ENCODE measurements at regions not wholly inside any gene's neighbourhood (a gene's known extent, or its start where the extent isn't known, plus 50 kb on each side); places are given as distances from the start of the nearest gene placed in this dataset.

DNA sequence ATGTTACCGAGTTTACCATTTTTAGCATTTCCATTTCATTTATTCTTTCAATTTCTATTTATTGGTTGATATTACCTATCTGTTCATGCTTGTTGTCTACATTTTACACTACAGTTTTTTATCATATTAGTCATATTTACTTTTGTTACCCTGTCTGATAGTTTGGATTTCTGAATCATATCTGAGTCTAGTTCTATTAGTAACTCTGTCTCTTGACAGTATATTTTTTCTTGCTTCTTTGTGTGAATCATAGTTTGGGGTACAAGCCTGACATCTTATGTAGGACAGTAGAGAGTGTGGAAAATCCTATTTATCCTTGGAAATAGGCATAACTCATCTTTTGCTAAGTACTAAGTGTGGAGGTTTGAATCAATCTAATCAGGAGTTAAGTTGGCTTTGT, 263.9 kb upstream of the SESN3 start:
- DNase-seq (ENCODE audit: low read depth, low spot score), result no peak
- TF ChIP-seq POLR2AphosphoS5 (IDR thresholded peaks at IDR 0.05; ENCODE audit: low read depth, low read length) (no peak), SIN3A (IDR thresholded peaks at IDR 0.05; ENCODE audit: borderline replicate concordance, insufficient read depth, low read depth, low read length) (no peak)
- ChIA-PET CTCF (no interaction called here), POLR2A (no interaction called here)
- Histone ChIP-seq H3K9me3 (ENCODE audit: control insufficient read depth, insufficient read depth, low read depth, low read length) (peaks cover 2% of the 10 kb centered on the region; the same call in 1 of the 2 replicates), H3K27ac (ENCODE audit: low read length) (no peak overlapping the region), H3K4me3 (ENCODE audit: low read depth in 2 of 2, low read length in 2 of 2) (no peak overlapping the region), H3K36me3 (ENCODE audit: control insufficient read depth, insufficient read depth, low read length) (no peaks in the 10 kb centered on the region), H3K4me1 (ENCODE audit: control insufficient read depth, insufficient read depth, low read length) (no peaks in the 10 kb centered on the region), H3K27me3 (ENCODE audit: control insufficient read depth, insufficient read depth, low read length) (no peaks in the 10 kb centered on the region)
- intact Hi-C loops (cut with micrococcal nuclease; ENCODE audit: unreplicated experiment) (no loop called here), in situ Hi-C loops (cut with HindIII; ENCODE audit: low pct_unique_long_range_greater_than_20kb, low sequenced_read_pairs) (no loop called here)
- BruUV-seq (replicated peaks), result no TSS peak
- ATAC-seq, result no peak

DNA sequence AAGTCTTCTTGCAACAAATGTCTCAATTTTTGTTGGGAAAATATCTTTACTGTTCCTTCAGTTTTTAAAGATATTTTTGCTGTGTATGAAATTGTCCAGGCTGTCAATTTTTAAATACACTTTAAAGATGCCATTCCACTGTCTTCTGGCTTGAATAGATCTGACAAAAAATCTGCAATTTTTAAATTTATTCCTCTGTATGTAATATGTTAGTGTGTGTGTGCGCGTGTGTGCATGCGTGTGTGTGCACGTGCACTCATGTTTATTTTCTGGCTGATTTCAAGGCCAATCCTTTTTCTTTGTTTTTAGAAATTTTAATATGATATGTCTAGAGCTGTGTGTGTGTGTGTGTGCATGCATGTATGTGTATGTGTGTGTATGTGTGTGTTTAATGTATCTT, 263.2 kb upstream of the SESN3 start:
- TF ChIP-seq SIN3A (IDR thresholded peaks at IDR 0.05; ENCODE audit: borderline replicate concordance, insufficient read depth, low read depth, low read length) (no peak), TCF7L2 (IDR thresholded peaks at IDR 0.05; ENCODE audit: low read depth, low read length) (no peak), POLR2AphosphoS5 (IDR thresholded peaks at IDR 0.05; ENCODE audit: low read depth, low read length) (no peak)
- TF ChIP-seq, protein P1, sequence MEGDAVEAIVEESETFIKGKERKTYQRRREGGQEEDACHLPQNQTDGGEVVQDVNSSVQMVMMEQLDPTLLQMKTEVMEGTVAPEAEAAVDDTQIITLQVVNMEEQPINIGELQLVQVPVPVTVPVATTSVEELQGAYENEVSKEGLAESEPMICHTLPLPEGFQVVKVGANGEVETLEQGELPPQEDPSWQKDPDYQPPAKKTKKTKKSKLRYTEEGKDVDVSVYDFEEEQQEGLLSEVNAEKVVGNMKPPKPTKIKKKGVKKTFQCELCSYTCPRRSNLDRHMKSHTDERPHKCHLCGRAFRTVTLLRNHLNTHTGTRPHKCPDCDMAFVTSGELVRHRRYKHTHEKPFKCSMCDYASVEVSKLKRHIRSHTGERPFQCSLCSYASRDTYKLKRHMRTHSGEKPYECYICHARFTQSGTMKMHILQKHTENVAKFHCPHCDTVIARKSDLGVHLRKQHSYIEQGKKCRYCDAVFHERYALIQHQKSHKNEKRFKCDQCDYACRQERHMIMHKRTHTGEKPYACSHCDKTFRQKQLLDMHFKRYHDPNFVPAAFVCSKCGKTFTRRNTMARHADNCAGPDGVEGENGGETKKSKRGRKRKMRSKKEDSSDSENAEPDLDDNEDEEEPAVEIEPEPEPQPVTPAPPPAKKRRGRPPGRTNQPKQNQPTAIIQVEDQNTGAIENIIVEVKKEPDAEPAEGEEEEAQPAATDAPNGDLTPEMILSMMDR (IDR thresholded peaks at IDR 0.05), result no peak
- TF ChIP-seq, protein P2, sequence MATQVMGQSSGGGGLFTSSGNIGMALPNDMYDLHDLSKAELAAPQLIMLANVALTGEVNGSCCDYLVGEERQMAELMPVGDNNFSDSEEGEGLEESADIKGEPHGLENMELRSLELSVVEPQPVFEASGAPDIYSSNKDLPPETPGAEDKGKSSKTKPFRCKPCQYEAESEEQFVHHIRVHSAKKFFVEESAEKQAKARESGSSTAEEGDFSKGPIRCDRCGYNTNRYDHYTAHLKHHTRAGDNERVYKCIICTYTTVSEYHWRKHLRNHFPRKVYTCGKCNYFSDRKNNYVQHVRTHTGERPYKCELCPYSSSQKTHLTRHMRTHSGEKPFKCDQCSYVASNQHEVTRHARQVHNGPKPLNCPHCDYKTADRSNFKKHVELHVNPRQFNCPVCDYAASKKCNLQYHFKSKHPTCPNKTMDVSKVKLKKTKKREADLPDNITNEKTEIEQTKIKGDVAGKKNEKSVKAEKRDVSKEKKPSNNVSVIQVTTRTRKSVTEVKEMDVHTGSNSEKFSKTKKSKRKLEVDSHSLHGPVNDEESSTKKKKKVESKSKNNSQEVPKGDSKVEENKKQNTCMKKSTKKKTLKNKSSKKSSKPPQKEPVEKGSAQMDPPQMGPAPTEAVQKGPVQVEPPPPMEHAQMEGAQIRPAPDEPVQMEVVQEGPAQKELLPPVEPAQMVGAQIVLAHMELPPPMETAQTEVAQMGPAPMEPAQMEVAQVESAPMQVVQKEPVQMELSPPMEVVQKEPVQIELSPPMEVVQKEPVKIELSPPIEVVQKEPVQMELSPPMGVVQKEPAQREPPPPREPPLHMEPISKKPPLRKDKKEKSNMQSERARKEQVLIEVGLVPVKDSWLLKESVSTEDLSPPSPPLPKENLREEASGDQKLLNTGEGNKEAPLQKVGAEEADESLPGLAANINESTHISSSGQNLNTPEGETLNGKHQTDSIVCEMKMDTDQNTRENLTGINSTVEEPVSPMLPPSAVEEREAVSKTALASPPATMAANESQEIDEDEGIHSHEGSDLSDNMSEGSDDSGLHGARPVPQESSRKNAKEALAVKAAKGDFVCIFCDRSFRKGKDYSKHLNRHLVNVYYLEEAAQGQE (IDR thresholded peaks at IDR 0.05; ENCODE audit: insufficient read depth in 1 of 2, low read depth in 2 of 2, low read length in 1 of 2), result no peak
- intact Hi-C loops (cut with micrococcal nuclease; ENCODE audit: unreplicated experiment), result no loop called here
- POLR2A ChIA-PET, result no interaction called here

DNA sequence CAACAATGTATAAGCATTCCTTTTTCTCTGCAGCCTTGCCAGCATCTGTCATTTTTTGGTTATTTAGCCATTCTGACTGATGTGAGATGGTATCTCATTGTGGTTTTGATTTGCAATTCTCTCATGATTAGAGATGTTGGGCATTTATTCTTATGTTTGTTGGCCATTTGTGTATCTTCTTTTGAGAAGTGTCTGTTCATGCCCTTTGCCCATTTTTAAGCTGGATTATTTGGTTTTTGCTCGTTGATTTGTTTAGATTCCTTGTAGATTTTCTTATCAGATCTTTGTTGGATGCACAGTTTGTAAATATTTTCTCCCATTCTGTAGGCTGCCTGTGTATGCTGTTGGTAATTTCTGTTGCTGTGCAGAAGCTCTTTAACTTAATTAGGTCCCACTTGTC, 259.6 kb upstream of the SESN3 start:
- TF ChIP-seq, protein P1 (IDR thresholded peaks at IDR 0.05), result no peak
- no peak for TF ChIP-seq TCF7L2 (IDR thresholded peaks at IDR 0.05; ENCODE audit: low read depth, low read length)
- TF ChIP-seq, protein P2 (IDR thresholded peaks at IDR 0.05; ENCODE audit: insufficient read depth in 1 of 2, low read depth in 2 of 2, low read length in 1 of 2), result no peak
- no peak for TF ChIP-seq SIN3A (IDR thresholded peaks at IDR 0.05; ENCODE audit: borderline replicate concordance, insufficient read depth, low read depth, low read length)
- no peak for TF ChIP-seq POLR2AphosphoS5 (IDR thresholded peaks at IDR 0.05; ENCODE audit: low read depth, low read length)
- ChIA-PET CTCF (no interaction called here), POLR2A (no interaction called here)
- Histone ChIP-seq H3K4me1 (ENCODE audit: control insufficient read depth, insufficient read depth, low read length) (no peaks in the 10 kb centered on the region), H3K36me3 (ENCODE audit: control insufficient read depth, insufficient read depth, low read length) (no peaks in the 10 kb centered on the region), H3K27me3 (ENCODE audit: control insufficient read depth, insufficient read depth, low read length) (no peaks in the 10 kb centered on the region), H3K9me3 (ENCODE audit: control insufficient read depth, insufficient read depth, low read depth, low read length) (peaks cover 2% of the 10 kb centered on the region; the same call in 1 of the 2 replicates), H3K27ac (ENCODE audit: low read length) (no peak overlapping the region), H3K4me3 (ENCODE audit: low read depth in 2 of 2, low read length in 2 of 2) (no peak overlapping the region)
- in situ Hi-C loops (cut with HindIII; ENCODE audit: low pct_unique_long_range_greater_than_20kb, low sequenced_read_pairs), result no loop called here
- ATAC-seq, result no peak
- DNase-seq (ENCODE audit: low read depth, low spot score), result no peak
- intact Hi-C loops (cut with micrococcal nuclease; ENCODE audit: unreplicated experiment), result no loop called here
- BruUV-seq (replicated peaks), result no TSS peak

More for the DNA sequence above, 263.2 kb upstream of the SESN3 start:
- ATAC-seq (no peak), DNase-seq (ENCODE audit: low read depth, low spot score) (no peak)
- BruUV-seq (replicated peaks), result no TSS peak
- Histone ChIP-seq H3K36me3 (ENCODE audit: control insufficient read depth, insufficient read depth, low read length) (no peaks in the 10 kb centered on the region), H3K4me1 (ENCODE audit: control insufficient read depth, insufficient read depth, low read length) (no peaks in the 10 kb centered on the region), H3K27me3 (ENCODE audit: control insufficient read depth, insufficient read depth, low read length) (no peaks in the 10 kb centered on the region), H3K4me3 (ENCODE audit: low read depth in 2 of 2, low read length in 2 of 2) (no peak overlapping the region), H3K27ac (ENCODE audit: low read length) (no peak overlapping the region), H3K9me3 (ENCODE audit: control insufficient read depth, insufficient read depth, low read depth, low read length) (peaks cover 2% of the 10 kb centered on the region; the same call in 1 of the 2 replicates)
- in situ Hi-C loops (cut with HindIII; ENCODE audit: low pct_unique_long_range_greater_than_20kb, low sequenced_read_pairs), result no loop called here
- CTCF ChIA-PET, result no interaction called here

All from Panc1 (cell line).